ENCODE measurements at regions not wholly inside any gene's neighbourhood (a gene's known extent, or its start where the extent isn't known, plus 50 kb on each side); places are given as distances from the start of the nearest gene placed in this dataset.

DNA sequence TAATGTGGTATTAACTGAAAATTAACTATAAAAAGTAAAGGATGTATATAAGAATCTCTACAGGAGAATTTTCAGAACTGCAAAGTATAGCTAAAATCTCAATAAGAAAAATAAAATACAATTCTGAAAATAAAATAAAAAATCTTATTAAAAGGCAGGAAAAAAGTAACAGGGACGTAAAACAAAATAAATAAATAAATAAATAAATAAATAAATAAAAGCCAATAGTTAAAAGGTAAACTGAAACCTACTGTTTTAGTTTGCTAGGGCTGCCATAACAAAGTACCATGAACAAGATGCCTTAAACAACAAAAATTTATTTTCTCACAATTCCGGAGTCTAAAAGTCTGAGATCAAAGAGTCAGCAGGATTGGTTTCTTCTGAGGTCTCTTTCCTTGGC lies 140.6 kb downstream of the SPANXA1 start:
- TF ChIP-seq CTCF (IDR thresholded peaks at IDR 0.05; ENCODE audit: low read depth, low read length, missing input control): no peak
- no peak for TF ChIP-seq MAX (IDR thresholded peaks at IDR 0.05)
- no peak for TF ChIP-seq JUND (IDR thresholded peaks at IDR 0.05)
- no peak for TF ChIP-seq ATF3 (IDR thresholded peaks at IDR 0.05)
- no peak for TF ChIP-seq YY1 (IDR thresholded peaks at IDR 0.05)
- no peak for TF ChIP-seq FOXA1 (IDR thresholded peaks at IDR 0.05)
- no peak for TF ChIP-seq HNF4G (IDR thresholded peaks at IDR 0.05)
- TF ChIP-seq EGR1 (IDR thresholded peaks at IDR 0.05; ENCODE audit: low read depth in 2 of 2): no peak
- TF ChIP-seq RAD21 (IDR thresholded peaks at IDR 0.05): no peak
- no peak for TF ChIP-seq NR2F2 (IDR thresholded peaks at IDR 0.05)

Measured in liver (tissue), 3 donors.